SK-N-SH (cell line): ENCODE measurements at regions not wholly inside any gene's neighbourhood (a gene's known extent, or its start where the extent isn't known, plus 50 kb on each side); places are given as distances from the start of the nearest gene placed in this dataset.

Experiments
- CTCF ChIA-PET: fragments of 300-600, 350-600 bp; formaldehyde crosslinking; extraction: SDS; loops from one replicate; lab custom pipeline; 2021; lab: Yijun Ruan, JAX
- POLR2A ChIA-PET: fragments of 350-600 bp; sonication (Branson Sonifier 250); formaldehyde crosslinking; extraction: SDS; loops from one replicate; lab custom pipeline; 2020; ENCODE audit warnings: antibody characterized with exemption, inconsistent platforms; lab: Yijun Ruan, JAX
- DNase-seq: peaks from one replicate; pipeline ENCODE4 v3.0.0; 2012
- H2AFZ ChIP-seq: fragments of 200-600 bp; sonication (generic); 2 replicates; pipeline ENCODE4 v1.8.1; 2016; ENCODE audit warnings: antibody characterized with exemption, mild to moderate bottlenecking, low read depth
- H3F3A ChIP-seq: fragments of 200-600 bp; sonication (generic); replicated peaks from 2 replicates; pipeline ENCODE3; 2016; ENCODE audit warnings: antibody characterized with exemption, mild to moderate bottlenecking; ENCODE audit not compliant: insufficient read depth
- H3K27ac ChIP-seq, 2 experiments: fragments of 200-500 bp in 1 of 2; fragments of 200-600 bp in 1 of 2; sonication (Bioruptor generic) in 1 of 2; sonication (generic), shearing (Covaris generic) in 1 of 2; 2 replicates each; pipeline versions ENCODE4 v1.5.1 to v1.6.1; 2014 to 2016; ENCODE audit warnings: low read depth in 2 of 2, inconsistent platforms in 1 of 2, low read length in 1 of 2, mild to moderate bottlenecking in 1 of 2, mixed read lengths in 1 of 2
- H3K27me3 ChIP-seq: fragments of 200-600 bp; sonication (generic), shearing (Covaris generic); 2 replicates; pipeline ENCODE4 v1.6.1; 2016; ENCODE audit warnings: mixed run types; ENCODE audit not compliant: insufficient read depth
- H3K36me3 ChIP-seq, 2 experiments: fragments of 200-500 bp in 1 of 2; fragments of 200-600 bp in 1 of 2; sonication (Bioruptor generic) in 1 of 2; sonication (generic) in 1 of 2; replicated peaks in 1 of 2; 2 replicates each; pipeline versions ENCODE3 to v1.5.1; 2014 to 2016; ENCODE audit warnings: low read length in 1 of 2, mild to moderate bottlenecking in 1 of 2; ENCODE audit not compliant: insufficient read depth in 2 of 2, control insufficient read depth in 1 of 2
- H3K4me1 ChIP-seq, 2 experiments: fragments of 200-500 bp in 1 of 2; fragments of 200-600 bp in 1 of 2; sonication (Bioruptor generic) in 1 of 2; sonication (generic), shearing (Covaris generic) in 1 of 2; 2 replicates each; pipeline versions ENCODE4 v1.5.1 to v1.6.1; 2014 to 2016; ENCODE audit warnings: low read depth in 1 of 2, low read length in 1 of 2, mixed run types in 1 of 2; ENCODE audit not compliant: insufficient read depth in 2 of 2, control insufficient read depth in 1 of 2
- H3K4me2 ChIP-seq: fragments of 200-600 bp; sonication (generic), shearing (Covaris generic); 2 replicates; pipeline ENCODE4 v1.6.1; 2017; ENCODE audit warnings: mixed run types
- H3K4me3 ChIP-seq, 2 experiments: fragments of 200-500 bp in 1 of 2; fragments of 200-600 bp in 1 of 2; sonication (Bioruptor generic) in 1 of 2; sonication (generic), shearing (Covaris generic) in 1 of 2; 2 replicates each; pipeline versions ENCODE4 v1.5.1 to v1.8.1; 2014 to 2016; ENCODE audit warnings: low read depth in 2 of 2, inconsistent platforms in 1 of 2, low read length in 1 of 2, mild to moderate bottlenecking in 1 of 2, mixed read lengths in 1 of 2, moderate library complexity in 1 of 2
- H3K79me2 ChIP-seq: fragments of 200-600 bp; sonication (generic); 2 replicates; pipeline ENCODE4 v1.8.1; 2017; ENCODE audit warnings: mild to moderate bottlenecking; ENCODE audit not compliant: insufficient read depth
- H3K9ac ChIP-seq: fragments of 200-600 bp; sonication (generic); 2 replicates; pipeline ENCODE4 v1.6.1; 2017; ENCODE audit warnings: mixed run types
- H3K9me2 ChIP-seq: fragments of 200-600 bp; sonication (generic); 2 replicates; pipeline ENCODE4 v1.6.1; 2017; ENCODE audit warnings: mixed run types
- H3K9me3 ChIP-seq: fragments of 200-600 bp; sonication (generic); 2 replicates; pipeline ENCODE4 v1.6.1; 2017; ENCODE audit warnings: mixed run types, mild to moderate bottlenecking, moderate library complexity
- H4K20me1 ChIP-seq: fragments of 200-600 bp; sonication (generic); 2 replicates; pipeline ENCODE4 v1.6.1; 2017; ENCODE audit warnings: mild to moderate bottlenecking, mixed run types; ENCODE audit not compliant: insufficient read depth
- EZH2phosphoT487 ChIP-seq: fragments of 200-600 bp; sonication (generic); IDR thresholded peaks from 2 replicates; pipeline ENCODE4 v1.6.1; 2017; ENCODE audit warnings: low read depth, mixed run types, mild to moderate bottlenecking, antibody characterized with exemption, moderate library complexity, borderline replicate concordance
- FOXJ3 ChIP-seq: sonication (generic); formaldehyde crosslinking; IDR thresholded peaks from 2 replicates; pipeline ENCODE4 v1.5.1; 2020; ENCODE audit warnings: mild to moderate bottlenecking, missing genetic modification reagents
- FOXM1 ChIP-seq: IDR thresholded peaks from 2 replicates; pipeline ENCODE4 v1.4.0; 2012; ENCODE audit warnings: low read depth, mild to moderate bottlenecking
- SIN3A ChIP-seq: IDR thresholded peaks from 2 replicates; pipeline ENCODE4 v1.6.1; 2012; ENCODE audit warnings: low read depth, mild to moderate bottlenecking, low read length, moderate library complexity, borderline replicate concordance
- USF2 ChIP-seq: fragments of 150-350 bp; IDR thresholded peaks from 2 replicates; pipeline ENCODE4 v1.6.1; 2017; ENCODE audit warnings: antibody characterized with exemption, low read length, low read depth, borderline replicate concordance
- WGBS: methylation state at CpG from one replicate; pipeline ENCODE4 v1.1.6; 2017; ENCODE audit warnings: low lambda C conversion rate; 5-methylcytosine and 5-hydroxymethylcytosine counted together
- TF ChIP-seq, protein P1 (sequence below): IDR thresholded peaks from 2 replicates; pipeline ENCODE4 v1.6.1; 2012; ENCODE audit warnings: mild to moderate bottlenecking, low read depth, low read length, moderate library complexity

GRCh38 chr3:194080913-194081800 lies 54.8 kb upstream of the HES1 start (continued):
- TF ChIP-seq, protein P1, sequence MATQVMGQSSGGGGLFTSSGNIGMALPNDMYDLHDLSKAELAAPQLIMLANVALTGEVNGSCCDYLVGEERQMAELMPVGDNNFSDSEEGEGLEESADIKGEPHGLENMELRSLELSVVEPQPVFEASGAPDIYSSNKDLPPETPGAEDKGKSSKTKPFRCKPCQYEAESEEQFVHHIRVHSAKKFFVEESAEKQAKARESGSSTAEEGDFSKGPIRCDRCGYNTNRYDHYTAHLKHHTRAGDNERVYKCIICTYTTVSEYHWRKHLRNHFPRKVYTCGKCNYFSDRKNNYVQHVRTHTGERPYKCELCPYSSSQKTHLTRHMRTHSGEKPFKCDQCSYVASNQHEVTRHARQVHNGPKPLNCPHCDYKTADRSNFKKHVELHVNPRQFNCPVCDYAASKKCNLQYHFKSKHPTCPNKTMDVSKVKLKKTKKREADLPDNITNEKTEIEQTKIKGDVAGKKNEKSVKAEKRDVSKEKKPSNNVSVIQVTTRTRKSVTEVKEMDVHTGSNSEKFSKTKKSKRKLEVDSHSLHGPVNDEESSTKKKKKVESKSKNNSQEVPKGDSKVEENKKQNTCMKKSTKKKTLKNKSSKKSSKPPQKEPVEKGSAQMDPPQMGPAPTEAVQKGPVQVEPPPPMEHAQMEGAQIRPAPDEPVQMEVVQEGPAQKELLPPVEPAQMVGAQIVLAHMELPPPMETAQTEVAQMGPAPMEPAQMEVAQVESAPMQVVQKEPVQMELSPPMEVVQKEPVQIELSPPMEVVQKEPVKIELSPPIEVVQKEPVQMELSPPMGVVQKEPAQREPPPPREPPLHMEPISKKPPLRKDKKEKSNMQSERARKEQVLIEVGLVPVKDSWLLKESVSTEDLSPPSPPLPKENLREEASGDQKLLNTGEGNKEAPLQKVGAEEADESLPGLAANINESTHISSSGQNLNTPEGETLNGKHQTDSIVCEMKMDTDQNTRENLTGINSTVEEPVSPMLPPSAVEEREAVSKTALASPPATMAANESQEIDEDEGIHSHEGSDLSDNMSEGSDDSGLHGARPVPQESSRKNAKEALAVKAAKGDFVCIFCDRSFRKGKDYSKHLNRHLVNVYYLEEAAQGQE: no peak
- TF ChIP-seq FOXJ3 (CRISPR knock-in tag) (no peak), SIN3A (no peak), EZH2phosphoT487 (no peak), USF2 (no peak)

GRCh38 chr3:194081826-194082225 lies 54.1 kb upstream of the HES1 start:
- Histone ChIP-seq H3K27me3 (peaks cover 55% of the 10 kb centered on the region), H3K9me3 (no peaks in the 10 kb centered on the region), H3K4me3 (no peak overlapping the region), H3K4me2 (no peak overlapping the region), H3K36me3 (no peaks in the 10 kb centered on the region), H3K4me1 (peaks cover 0 to 24% of the 10 kb centered on the region in 2 experiments; a peak in 2 of 4 replicates), H3K79me2 (no peaks in the 10 kb centered on the region), H3K9me2 (no peaks in the 10 kb centered on the region), H4K20me1 (no peaks in the 10 kb centered on the region), H3K9ac (no peak overlapping the region), H3K27ac (no peak overlapping the region), H3F3A (no peaks in the 10 kb centered on the region), H2AFZ (no peak overlapping the region)
- 86% methylated on average over 2 of the region's 5 CpGs for WGBS
- no peak for TF ChIP-seq FOXM1
- CTCF ChIA-PET: interaction anchor here (0.9 to 2.1 kb wide), 5 partner anchors 11 to 301 kb away, joined by 3 to 7 read pairs (median 4); no protein-coding TSS in a partner anchor
- POLR2A ChIA-PET: no interaction called here
- no peak for DNase-seq
